ENCODE measurements at regions not wholly inside any gene's neighbourhood (a gene's known extent, or its start where the extent isn't known, plus 50 kb on each side); places are given as distances from the start of the nearest gene placed in this dataset.

GRCh38 chr18:1528447-1528846 lies 623.8 kb downstream of the ADCYAP1 start:
- DNase-seq: no peak
- Histone ChIP-seq H3K9me3 (no peaks in the 10 kb centered on the region), H3K27me3 (replicated peaks; ENCODE audit: control insufficient read depth, insufficient read depth, low read length) (no peaks in the 10 kb centered on the region), H3K4me3 (ENCODE audit: low read depth, low read length) (no peak overlapping the region), H3K4me1 (no peaks in the 10 kb centered on the region), H3K36me3 (ENCODE audit: control insufficient read depth, insufficient read depth, low read length) (no peaks in the 10 kb centered on the region)
- BruUV-seq (replicated peaks): no TSS peak
- TF ChIP-seq, protein P1, sequence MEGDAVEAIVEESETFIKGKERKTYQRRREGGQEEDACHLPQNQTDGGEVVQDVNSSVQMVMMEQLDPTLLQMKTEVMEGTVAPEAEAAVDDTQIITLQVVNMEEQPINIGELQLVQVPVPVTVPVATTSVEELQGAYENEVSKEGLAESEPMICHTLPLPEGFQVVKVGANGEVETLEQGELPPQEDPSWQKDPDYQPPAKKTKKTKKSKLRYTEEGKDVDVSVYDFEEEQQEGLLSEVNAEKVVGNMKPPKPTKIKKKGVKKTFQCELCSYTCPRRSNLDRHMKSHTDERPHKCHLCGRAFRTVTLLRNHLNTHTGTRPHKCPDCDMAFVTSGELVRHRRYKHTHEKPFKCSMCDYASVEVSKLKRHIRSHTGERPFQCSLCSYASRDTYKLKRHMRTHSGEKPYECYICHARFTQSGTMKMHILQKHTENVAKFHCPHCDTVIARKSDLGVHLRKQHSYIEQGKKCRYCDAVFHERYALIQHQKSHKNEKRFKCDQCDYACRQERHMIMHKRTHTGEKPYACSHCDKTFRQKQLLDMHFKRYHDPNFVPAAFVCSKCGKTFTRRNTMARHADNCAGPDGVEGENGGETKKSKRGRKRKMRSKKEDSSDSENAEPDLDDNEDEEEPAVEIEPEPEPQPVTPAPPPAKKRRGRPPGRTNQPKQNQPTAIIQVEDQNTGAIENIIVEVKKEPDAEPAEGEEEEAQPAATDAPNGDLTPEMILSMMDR (IDR thresholded peaks at IDR 0.05; ENCODE audit: insufficient read depth in 1 of 2, low read depth in 1 of 2, low read length in 1 of 2, severe bottlenecking in 1 of 2, unreplicated experiment in 1 of 2): no peak
- no peak overlapping the region for H3K4me3 Mint-ChIP-seq (ENCODE audit: unreplicated experiment)
- peaks cover 2% of the 10 kb centered on the region for H3K27me3 Mint-ChIP-seq (ENCODE audit: insufficient read depth, unreplicated experiment)
- H3K27ac Mint-ChIP-seq (ENCODE audit: unreplicated experiment): no peak overlapping the region
- intact Hi-C loops (cut with micrococcal nuclease; ENCODE audit: unreplicated experiment): no loop called here
- H3K4me1 Mint-ChIP-seq (ENCODE audit: low read depth, unreplicated experiment): no peaks in the 10 kb centered on the region
- ChIA-PET POLR2A (no interaction called here), CTCF (no interaction called here)
- no peaks in the 10 kb centered on the region for H3K36me3 Mint-ChIP-seq (ENCODE audit: insufficient read depth, unreplicated experiment)
- no peaks in the 10 kb centered on the region for H3K9me3 Mint-ChIP-seq (ENCODE audit: unreplicated experiment)

DNA sequence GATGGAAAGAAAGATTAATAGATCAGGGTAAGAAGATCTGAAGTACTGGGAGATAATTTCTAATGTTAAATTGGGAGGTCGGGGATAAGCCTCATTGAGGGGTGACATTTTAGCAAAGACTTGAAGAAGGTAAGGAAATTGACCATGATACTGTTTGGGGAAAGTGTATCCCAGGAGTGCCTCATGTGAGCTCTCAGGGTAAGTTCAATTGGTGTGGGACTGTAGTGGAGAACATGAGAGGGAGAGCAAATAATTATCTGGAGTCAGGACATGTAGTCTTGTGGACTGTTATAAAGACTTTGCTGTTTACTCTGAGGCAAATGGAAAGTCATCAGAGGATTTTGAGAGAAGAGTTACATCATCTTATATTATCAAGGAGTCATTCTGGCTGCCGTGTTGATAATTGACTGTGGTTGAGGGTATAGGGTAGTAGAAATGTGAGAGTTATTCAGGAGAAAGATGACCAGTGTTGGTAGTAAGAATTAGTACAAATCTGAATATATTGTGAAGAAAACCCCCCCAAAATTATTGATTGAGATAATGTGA lies 624.4 kb downstream of the ADCYAP1 start:
- no peak overlapping the region for H3K27ac Mint-ChIP-seq (ENCODE audit: unreplicated experiment)
- DNase-seq: no peak
- intact Hi-C loops (cut with micrococcal nuclease; ENCODE audit: unreplicated experiment): no loop called here
- Histone ChIP-seq H3K9me3 (no peaks in the 10 kb centered on the region), H3K4me3 (ENCODE audit: low read depth, low read length) (no peak overlapping the region), H3K4me1 (no peaks in the 10 kb centered on the region), H3K36me3 (ENCODE audit: control insufficient read depth, insufficient read depth, low read length) (no peaks in the 10 kb centered on the region), H3K27me3 (replicated peaks; ENCODE audit: control insufficient read depth, insufficient read depth, low read length) (no peaks in the 10 kb centered on the region)
- ChIA-PET POLR2A (no interaction called here), CTCF (no interaction called here)
- no peaks in the 10 kb centered on the region for H3K9me3 Mint-ChIP-seq (ENCODE audit: unreplicated experiment)
- peaks cover 2% of the 10 kb centered on the region for H3K27me3 Mint-ChIP-seq (ENCODE audit: insufficient read depth, unreplicated experiment)
- H3K4me3 Mint-ChIP-seq (ENCODE audit: unreplicated experiment): no peak overlapping the region
- TF ChIP-seq, protein P1 (IDR thresholded peaks at IDR 0.05; ENCODE audit: insufficient read depth in 1 of 2, low read depth in 1 of 2, low read length in 1 of 2, severe bottlenecking in 1 of 2, unreplicated experiment in 1 of 2): no peak
- BruUV-seq (replicated peaks): no TSS peak
- H3K36me3 Mint-ChIP-seq (ENCODE audit: insufficient read depth, unreplicated experiment): no peaks in the 10 kb centered on the region
- no peaks in the 10 kb centered on the region for H3K4me1 Mint-ChIP-seq (ENCODE audit: low read depth, unreplicated experiment)

DNA sequence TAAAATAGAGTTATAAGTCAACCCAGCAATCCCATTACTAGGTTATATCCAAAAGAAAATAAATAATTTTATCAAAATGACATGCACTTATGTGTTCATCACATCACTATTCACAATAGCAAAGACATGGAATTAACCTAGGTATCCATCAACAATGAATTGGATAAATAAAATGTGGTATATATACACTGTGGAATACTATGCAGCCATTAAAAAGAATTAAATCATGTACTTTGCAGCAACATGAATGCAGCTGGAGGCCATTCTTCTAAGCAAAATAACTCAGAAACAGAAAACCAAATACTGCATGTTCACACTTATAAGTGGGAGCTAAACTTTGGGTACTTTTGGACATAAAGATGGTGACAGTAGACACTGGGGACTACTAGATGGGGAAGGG lies 626.0 kb downstream of the ADCYAP1 start:
- H3K9me3 ChIP-seq: no peaks in the 10 kb centered on the region
- ChIA-PET CTCF (no interaction called here), POLR2A (no interaction called here)
- H3K27me3 ChIP-seq (replicated peaks; ENCODE audit: control insufficient read depth, insufficient read depth, low read length): no peaks in the 10 kb centered on the region
- DNase-seq: no peak
- Mint-ChIP-seq H3K4me3 (ENCODE audit: unreplicated experiment) (no peak overlapping the region), H3K27ac (ENCODE audit: unreplicated experiment) (no peak overlapping the region), H3K9me3 (ENCODE audit: unreplicated experiment) (no peaks in the 10 kb centered on the region), H3K4me1 (ENCODE audit: low read depth, unreplicated experiment) (no peaks in the 10 kb centered on the region), H3K27me3 (ENCODE audit: insufficient read depth, unreplicated experiment) (peaks cover 2% of the 10 kb centered on the region), H3K36me3 (ENCODE audit: insufficient read depth, unreplicated experiment) (no peaks in the 10 kb centered on the region)
- intact Hi-C loops (cut with micrococcal nuclease; ENCODE audit: unreplicated experiment): no loop called here
- H3K4me1 ChIP-seq: no peaks in the 10 kb centered on the region
- no peak overlapping the region for H3K4me3 ChIP-seq (ENCODE audit: low read depth, low read length)
- BruUV-seq (replicated peaks): no TSS peak
- TF ChIP-seq, protein P1 (IDR thresholded peaks at IDR 0.05; ENCODE audit: insufficient read depth in 1 of 2, low read depth in 1 of 2, low read length in 1 of 2, severe bottlenecking in 1 of 2, unreplicated experiment in 1 of 2): no peak
- H3K36me3 ChIP-seq (ENCODE audit: control insufficient read depth, insufficient read depth, low read length): no peaks in the 10 kb centered on the region

Data from Caco-2 (cell line).